ENCODE measurements at regions not wholly inside any gene's neighbourhood (a gene's known extent, or its start where the extent isn't known, plus 50 kb on each side); places are given as distances from the start of the nearest gene placed in this dataset.

DNA sequence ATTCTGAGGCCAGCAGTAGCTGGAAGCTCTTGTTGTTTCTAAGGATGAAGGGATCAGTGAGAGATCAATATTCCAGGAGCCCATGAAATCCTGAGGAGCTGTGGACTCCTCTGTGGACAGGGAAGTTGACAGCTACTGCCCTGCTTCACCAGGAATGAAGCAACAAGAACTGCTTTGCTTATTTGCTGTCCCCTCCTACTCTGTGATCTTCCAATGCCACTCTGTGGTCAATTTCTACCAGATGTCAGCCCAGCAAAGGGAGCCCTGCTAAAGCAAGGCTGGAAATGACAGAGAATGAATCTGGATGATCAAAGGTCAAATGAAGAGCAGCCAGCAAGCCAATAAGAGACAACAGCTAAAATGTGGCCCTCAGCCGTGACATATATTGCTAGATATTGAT, 227.5 kb upstream of the CHRM2 start:
- 56 to 73% (median 62%) methylated on average over 1 of the region's 1 CpG for WGBS, 5 donors
- Histone ChIP-seq H3K4me1 (no peaks in the 10 kb centered on the region), H3K4me3 (no peak overlapping the region), H3K36me3 (no peaks in the 10 kb centered on the region), H3K27me3 (no peaks in the 10 kb centered on the region), H3K9me3 (no peaks in the 10 kb centered on the region), H3K27ac (no peak overlapping the region)
- TF ChIP-seq POLR2AphosphoS5 (IDR thresholded peaks at IDR 0.05) (no peak), EP300 (IDR thresholded peaks at IDR 0.05) (no peak), POLR2A (IDR thresholded peaks at IDR 0.05) (no peak)
- TF ChIP-seq, protein P1, sequence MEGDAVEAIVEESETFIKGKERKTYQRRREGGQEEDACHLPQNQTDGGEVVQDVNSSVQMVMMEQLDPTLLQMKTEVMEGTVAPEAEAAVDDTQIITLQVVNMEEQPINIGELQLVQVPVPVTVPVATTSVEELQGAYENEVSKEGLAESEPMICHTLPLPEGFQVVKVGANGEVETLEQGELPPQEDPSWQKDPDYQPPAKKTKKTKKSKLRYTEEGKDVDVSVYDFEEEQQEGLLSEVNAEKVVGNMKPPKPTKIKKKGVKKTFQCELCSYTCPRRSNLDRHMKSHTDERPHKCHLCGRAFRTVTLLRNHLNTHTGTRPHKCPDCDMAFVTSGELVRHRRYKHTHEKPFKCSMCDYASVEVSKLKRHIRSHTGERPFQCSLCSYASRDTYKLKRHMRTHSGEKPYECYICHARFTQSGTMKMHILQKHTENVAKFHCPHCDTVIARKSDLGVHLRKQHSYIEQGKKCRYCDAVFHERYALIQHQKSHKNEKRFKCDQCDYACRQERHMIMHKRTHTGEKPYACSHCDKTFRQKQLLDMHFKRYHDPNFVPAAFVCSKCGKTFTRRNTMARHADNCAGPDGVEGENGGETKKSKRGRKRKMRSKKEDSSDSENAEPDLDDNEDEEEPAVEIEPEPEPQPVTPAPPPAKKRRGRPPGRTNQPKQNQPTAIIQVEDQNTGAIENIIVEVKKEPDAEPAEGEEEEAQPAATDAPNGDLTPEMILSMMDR (IDR thresholded peaks at IDR 0.05) = no peak
- intact Hi-C loops (cut with DNase I; ENCODE audit: low total_unique reads) = no loop called here
- DNase-seq = peak in 1 of 2 donors; percentile 9

DNA sequence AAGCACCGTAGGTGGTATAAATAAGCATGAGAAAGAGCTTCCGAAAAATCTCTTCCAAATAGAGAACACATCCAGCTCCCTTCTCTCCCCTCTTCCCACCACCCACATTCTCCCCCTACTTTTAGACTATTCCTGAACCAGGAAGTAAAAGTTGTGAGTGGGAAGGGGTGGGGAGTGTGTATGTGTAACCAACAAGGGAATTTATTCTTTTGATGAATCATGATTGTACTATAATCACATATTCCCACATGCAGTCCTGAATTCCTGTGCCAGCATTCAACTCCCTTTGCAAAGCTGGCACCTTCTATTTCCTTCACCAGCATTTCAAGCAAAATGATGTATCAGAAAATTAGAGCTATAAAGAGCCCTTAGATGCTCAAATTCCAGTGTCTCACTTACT, 230.6 kb upstream of the CHRM2 start:
- no peak overlapping the region for H3K4me3 ChIP-seq
- no peaks in the 10 kb centered on the region for H3K4me1 ChIP-seq
- H3K27me3 ChIP-seq = no peaks in the 10 kb centered on the region
- 60 to 82% (median 73%) methylated on average over 2 of the region's 2 CpGs for WGBS, 5 donors
- no peaks in the 10 kb centered on the region for H3K9me3 ChIP-seq
- peak in 1 of 2 donors; percentile 17 for DNase-seq
- TF ChIP-seq POLR2AphosphoS5 (IDR thresholded peaks at IDR 0.05) = no peak
- no peak for TF ChIP-seq EP300 (IDR thresholded peaks at IDR 0.05)
- TF ChIP-seq, protein P1 (IDR thresholded peaks at IDR 0.05) = no peak
- intact Hi-C loops (cut with DNase I; ENCODE audit: low total_unique reads) = no loop called here
- H3K36me3 ChIP-seq = no peaks in the 10 kb centered on the region
- no peak overlapping the region for H3K27ac ChIP-seq

DNA sequence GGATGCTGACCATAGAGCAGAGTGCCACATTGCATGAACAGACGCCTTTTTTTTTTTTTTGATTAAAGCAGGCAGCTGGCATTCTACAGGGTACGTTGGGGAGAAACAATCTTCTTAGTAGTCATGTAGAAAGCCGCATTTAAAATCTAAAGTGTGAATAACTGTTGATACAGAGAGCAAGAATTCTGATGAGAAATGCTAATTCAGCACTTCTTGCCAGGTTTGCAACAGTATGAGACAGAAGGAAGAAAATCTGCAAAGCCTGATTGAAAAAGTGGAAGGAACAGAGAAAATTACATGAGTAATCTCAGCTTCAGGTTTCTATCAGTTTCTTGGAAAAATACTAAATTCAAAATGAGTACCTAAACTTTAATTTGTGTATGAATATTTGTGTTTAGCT, 232.7 kb upstream of the CHRM2 start:
- Histone ChIP-seq H3K36me3 (no peaks in the 10 kb centered on the region), H3K9me3 (no peaks in the 10 kb centered on the region), H3K27me3 (no peaks in the 10 kb centered on the region), H3K27ac (no peak overlapping the region), H3K4me1 (no peaks in the 10 kb centered on the region), H3K4me3 (no peak overlapping the region)
- no peak for DNase-seq
- intact Hi-C loops (cut with DNase I; ENCODE audit: low total_unique reads) = no loop called here
- WGBS, 5 donors = 55 to 73% (median 60%) methylated on average over 3 of the region's 3 CpGs
- TF ChIP-seq POLR2A (IDR thresholded peaks at IDR 0.05) (no peak), EP300 (IDR thresholded peaks at IDR 0.05) (no peak), POLR2AphosphoS5 (IDR thresholded peaks at IDR 0.05) (no peak)
- TF ChIP-seq, protein P1 (IDR thresholded peaks at IDR 0.05) = no peak

DNA sequence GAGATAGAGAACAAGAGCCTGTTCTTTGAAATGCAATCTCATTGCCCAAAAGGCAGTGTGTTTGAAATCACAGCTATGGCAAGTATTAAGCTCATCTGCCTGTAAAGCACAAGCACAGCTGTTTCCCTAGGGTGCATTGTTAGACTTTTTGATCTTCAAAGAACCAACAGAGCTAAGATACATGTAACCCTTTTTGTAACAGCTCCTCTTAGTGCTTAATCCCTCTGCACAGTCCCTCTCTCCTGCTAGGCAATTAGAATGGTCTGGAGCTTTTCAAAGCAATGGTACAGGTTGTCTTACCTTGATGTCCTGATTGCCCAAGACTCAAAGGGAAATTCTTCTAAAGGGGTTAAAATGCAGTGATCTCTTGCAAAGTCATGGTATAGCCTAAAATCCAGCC, 249.6 kb upstream of the CHRM2 start:
- DNase-seq = no peak
- Histone ChIP-seq H3K36me3 (no peaks in the 10 kb centered on the region), H3K9me3 (no peaks in the 10 kb centered on the region), H3K4me3 (no peak overlapping the region), H3K27me3 (no peaks in the 10 kb centered on the region), H3K27ac (no peak overlapping the region), H3K4me1 (no peaks in the 10 kb centered on the region)
- TF ChIP-seq POLR2AphosphoS5 (IDR thresholded peaks at IDR 0.05) (no peak), EP300 (IDR thresholded peaks at IDR 0.05) (no peak), POLR2A (IDR thresholded peaks at IDR 0.05) (no peak)
- TF ChIP-seq, protein P1 (IDR thresholded peaks at IDR 0.05) = no peak
- intact Hi-C loops (cut with DNase I; ENCODE audit: low total_unique reads) = no loop called here

Measured in stomach (tissue), 8 donors.